ENCODE measurements at regions not wholly inside any gene's neighbourhood (a gene's known extent, or its start where the extent isn't known, plus 50 kb on each side); places are given as distances from the start of the nearest gene placed in this dataset.

DNA sequence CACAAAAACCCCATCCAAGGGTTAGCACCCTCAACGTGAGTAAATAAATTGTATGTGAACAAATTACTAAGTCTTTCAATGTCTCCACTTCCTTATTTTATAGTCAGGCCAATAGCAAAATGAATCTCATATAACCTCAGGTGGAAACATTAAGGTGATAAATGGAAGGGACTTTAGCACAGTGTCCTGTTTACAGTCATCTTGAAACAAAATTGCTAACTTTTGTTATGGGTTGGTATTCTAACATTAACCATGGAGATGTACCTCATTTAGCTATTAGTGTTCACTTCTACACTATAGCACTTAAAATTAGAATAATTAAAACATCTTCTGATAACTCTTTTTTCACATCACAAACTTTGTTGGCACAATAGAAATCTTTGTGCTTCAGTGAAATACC lies 255.8 kb upstream of the CNTNAP2 start:
- ATAC-seq, result no peak
- intact Hi-C loops (cut with DNase I, micrococcal nuclease), result no loop called here
- H3K4me1 ChIP-seq (ENCODE audit: low read depth), result no peaks in the 10 kb centered on the region

DNA sequence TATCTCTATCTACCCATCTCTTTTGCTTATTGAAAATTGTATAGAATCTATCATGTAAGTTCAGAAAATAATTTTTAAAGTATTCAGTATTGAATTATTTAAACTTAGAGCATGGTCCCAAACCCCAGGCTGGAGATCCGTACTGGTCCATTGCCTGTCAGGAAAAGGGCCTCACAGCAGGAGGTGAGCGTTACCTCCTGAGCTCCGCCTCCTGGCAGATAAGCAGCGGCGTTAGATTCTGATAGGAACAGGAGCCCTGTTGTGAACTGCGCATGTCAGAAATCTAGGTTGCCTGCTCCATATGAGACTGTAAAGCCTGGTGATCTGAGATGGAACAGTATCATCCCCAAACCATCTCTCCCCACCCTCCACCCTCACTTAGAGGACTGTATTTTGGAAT lies 266.0 kb upstream of the CNTNAP2 start:
- TF ChIP-seq, protein P1, sequence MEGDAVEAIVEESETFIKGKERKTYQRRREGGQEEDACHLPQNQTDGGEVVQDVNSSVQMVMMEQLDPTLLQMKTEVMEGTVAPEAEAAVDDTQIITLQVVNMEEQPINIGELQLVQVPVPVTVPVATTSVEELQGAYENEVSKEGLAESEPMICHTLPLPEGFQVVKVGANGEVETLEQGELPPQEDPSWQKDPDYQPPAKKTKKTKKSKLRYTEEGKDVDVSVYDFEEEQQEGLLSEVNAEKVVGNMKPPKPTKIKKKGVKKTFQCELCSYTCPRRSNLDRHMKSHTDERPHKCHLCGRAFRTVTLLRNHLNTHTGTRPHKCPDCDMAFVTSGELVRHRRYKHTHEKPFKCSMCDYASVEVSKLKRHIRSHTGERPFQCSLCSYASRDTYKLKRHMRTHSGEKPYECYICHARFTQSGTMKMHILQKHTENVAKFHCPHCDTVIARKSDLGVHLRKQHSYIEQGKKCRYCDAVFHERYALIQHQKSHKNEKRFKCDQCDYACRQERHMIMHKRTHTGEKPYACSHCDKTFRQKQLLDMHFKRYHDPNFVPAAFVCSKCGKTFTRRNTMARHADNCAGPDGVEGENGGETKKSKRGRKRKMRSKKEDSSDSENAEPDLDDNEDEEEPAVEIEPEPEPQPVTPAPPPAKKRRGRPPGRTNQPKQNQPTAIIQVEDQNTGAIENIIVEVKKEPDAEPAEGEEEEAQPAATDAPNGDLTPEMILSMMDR (IDR thresholded peaks at IDR 0.05), result no peak
- ATAC-seq (no peak), DNase-seq (no peak)
- Histone ChIP-seq H3K36me3 (ENCODE audit: low read depth) (no peaks in the 10 kb centered on the region), H3K4me3 (no peak overlapping the region), H3K9me3 (peaks cover 16% of the 10 kb centered on the region), H3K4me1 (ENCODE audit: low read depth) (no peaks in the 10 kb centered on the region)
- intact Hi-C loops (cut with DNase I, micrococcal nuclease), result no loop called here

More for the DNA sequence above, 255.8 kb upstream of the CNTNAP2 start:
- Histone ChIP-seq H3K4me3 (no peak overlapping the region), H3K36me3 (ENCODE audit: low read depth) (no peaks in the 10 kb centered on the region), H3K9me3 (peaks cover 33% of the 10 kb centered on the region)
- TF ChIP-seq, protein P1 (IDR thresholded peaks at IDR 0.05), result no peak
- DNase-seq, result no peak

DNA sequence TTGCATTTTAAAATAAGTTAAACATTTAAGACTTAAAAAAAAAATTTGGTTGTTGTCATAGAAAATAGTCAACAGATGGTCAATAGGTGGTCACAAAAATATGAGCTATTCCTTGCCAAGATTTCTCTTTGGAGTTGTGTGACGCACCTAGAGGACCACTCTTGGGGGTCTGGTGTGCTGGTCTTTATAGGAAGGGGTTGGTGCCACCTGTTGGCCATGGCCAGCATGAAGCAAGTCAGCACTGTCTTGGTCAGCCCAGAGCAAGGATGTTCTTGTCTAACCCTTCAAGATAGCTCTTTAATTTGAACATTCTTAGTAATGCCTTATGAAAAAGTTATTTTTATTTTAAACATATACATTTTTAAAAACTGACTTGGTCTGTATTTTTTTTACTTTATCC lies 267.9 kb upstream of the CNTNAP2 start:
- DNase-seq (no peak), ATAC-seq (no peak)
- TF ChIP-seq, protein P1 (IDR thresholded peaks at IDR 0.05), result no peak
- Histone ChIP-seq H3K4me3 (no peak overlapping the region), H3K4me1 (ENCODE audit: low read depth) (no peaks in the 10 kb centered on the region), H3K36me3 (ENCODE audit: low read depth) (no peaks in the 10 kb centered on the region), H3K9me3 (peaks cover 9% of the 10 kb centered on the region)
- intact Hi-C loops (cut with DNase I, micrococcal nuclease), result no loop called here

DNA sequence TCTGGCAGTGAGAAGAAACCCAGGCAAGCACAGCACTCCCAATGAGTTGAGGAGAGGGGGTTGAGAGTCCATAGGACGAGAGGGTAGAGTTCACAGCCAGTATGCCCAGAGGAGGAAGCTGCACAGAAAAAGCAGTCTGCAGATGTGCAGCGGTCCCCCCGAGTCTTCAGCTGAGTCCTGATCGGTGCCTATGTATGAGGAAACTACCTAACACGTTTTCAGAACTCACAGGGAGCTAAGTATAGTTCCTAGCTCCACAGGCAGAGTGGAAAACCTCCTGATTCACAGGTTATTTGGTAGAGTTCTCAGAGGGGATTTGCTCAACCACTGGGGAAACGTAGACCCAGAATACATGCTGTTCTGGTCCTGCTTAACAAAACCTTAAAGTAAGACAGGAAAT lies 271.3 kb upstream of the CNTNAP2 start:
- intact Hi-C loops (cut with DNase I, micrococcal nuclease), result no loop called here
- H3K9me3 ChIP-seq, result peaks cover 8% of the 10 kb centered on the region
- H3K4me1 ChIP-seq (ENCODE audit: low read depth), result no peaks in the 10 kb centered on the region
- TF ChIP-seq, protein P1 (IDR thresholded peaks at IDR 0.05), result no peak
- ATAC-seq, result no peak
- no peak for DNase-seq
- H3K4me3 ChIP-seq, result no peak overlapping the region
- no peaks in the 10 kb centered on the region for H3K36me3 ChIP-seq (ENCODE audit: low read depth)

DNA sequence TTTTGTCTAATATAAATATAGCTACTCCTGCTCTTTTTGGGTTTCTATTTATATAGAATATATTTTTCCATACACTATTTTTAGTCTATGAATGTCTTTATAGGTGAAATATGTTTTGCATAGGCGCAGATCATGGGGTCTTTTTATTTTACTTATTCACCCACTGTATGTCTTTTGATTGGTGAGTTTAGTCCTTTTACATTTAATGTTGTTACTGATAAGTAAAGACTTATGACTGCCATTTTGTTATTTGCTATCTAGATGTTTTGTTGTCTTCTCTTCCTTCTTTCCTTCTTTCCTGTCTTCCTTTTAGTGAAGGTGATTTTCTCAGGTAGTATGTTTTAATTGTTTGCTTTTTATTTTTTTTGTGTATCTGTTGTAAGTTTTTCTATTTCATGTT lies 276.8 kb upstream of the CNTNAP2 start:
- intact Hi-C loops (cut with DNase I, micrococcal nuclease), result no loop called here
- ATAC-seq, result no peak
- Histone ChIP-seq H3K9me3 (peaks cover 7% of the 10 kb centered on the region), H3K4me1 (ENCODE audit: low read depth) (no peaks in the 10 kb centered on the region), H3K36me3 (ENCODE audit: low read depth) (no peaks in the 10 kb centered on the region), H3K4me3 (no peak overlapping the region)
- TF ChIP-seq, protein P1 (IDR thresholded peaks at IDR 0.05), result no peak
- no peak for DNase-seq

DNA sequence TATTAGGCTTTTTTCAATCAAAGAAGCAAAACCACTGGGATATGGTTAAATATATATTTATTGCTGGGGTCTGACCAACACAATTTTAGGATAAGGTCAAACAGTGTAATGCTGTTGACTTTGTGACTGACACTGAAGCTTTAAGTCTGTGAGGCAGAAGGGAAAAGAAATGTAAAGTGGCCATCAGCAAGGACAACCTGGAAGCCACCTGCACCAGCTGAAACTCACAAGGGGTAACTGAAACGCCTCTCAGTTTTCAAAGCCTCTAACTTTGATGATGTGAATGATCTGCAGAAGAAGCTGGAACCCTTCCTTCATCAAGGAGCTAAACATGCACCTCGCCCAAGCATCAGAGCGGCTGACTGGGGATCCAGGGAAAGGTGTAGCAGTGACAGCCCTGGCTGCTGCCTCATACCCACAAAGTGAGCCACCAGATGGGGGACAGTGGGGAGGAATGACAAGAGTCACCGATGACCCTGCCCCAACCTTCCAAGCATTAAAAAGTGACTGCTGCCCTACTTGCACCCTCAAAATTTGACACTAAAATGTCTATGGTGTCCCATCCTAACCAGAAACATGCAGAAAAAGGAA lies 284.9 kb upstream of the CNTNAP2 start:
- no peak overlapping the region for H3K4me3 ChIP-seq
- no peak for DNase-seq
- no peak for ATAC-seq
- TF ChIP-seq, protein P1 (IDR thresholded peaks at IDR 0.05), result no peak
- intact Hi-C loops (cut with DNase I, micrococcal nuclease), result no loop called here
- no peaks in the 10 kb centered on the region for H3K4me1 ChIP-seq (ENCODE audit: low read depth)
- no peaks in the 10 kb centered on the region for H3K36me3 ChIP-seq (ENCODE audit: low read depth)
- peaks cover 10% of the 10 kb centered on the region for H3K9me3 ChIP-seq
